Mesenteric fat pad (tissue), 1 donor: ENCODE measurements at regions not wholly inside any gene's neighbourhood (a gene's known extent, or its start where the extent isn't known, plus 50 kb on each side); places are given as distances from the start of the nearest gene placed in this dataset.

Experiments used
- DNase-seq: peaks from one replicate; pipeline ENCODE4 v3.0.0-alpha.2; 2020; ENCODE audit warnings: low spot score
- donor health status: DM: yes; HTN: yes; CAD: no.

DNA sequence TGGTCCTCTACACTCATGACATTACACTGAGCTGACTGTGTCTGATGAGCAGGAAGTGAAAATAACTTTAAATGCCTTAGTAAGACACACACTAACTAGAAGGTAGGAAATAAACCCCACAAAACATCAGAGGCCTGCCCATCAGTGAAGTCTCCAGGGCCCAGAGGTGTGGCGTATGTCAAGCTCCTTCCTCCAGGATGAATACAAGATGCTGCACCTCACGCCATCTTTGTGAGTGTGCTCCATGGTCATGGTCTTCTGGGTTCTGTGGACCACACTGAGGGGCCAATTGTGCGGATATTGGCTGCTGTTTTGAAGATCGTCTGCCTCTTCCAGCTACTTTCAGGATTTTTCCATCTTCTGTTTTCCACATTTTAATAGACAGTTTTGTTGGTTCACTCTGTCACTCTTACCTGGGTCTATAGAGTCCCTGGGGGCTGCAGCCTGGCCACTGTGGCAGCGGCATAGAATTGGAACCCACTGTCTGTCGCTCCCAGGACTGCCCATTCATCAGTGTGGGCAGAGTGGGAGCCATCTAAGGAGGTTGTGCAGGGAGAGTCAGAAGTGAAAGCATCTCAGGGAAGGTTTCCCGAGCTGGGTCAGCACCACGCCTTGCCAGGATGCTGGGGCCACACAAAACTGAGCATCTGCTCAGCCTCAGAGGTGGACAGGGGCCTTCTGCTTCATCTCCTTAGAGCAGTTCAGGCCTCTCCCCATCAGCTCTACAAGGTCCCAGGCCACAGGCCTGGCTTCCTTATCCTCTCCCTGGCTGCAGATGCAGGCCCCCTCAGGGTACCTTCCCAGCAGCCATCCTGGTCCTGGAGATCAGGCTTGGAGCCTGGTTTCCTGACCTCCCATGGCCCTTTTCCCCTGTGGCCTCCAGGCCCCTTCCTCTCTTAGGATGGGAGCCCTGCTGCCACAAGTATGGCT lies 57.5 kb upstream of the C14orf180 start:
- DNase-seq = peak; percentile 68

DNA sequence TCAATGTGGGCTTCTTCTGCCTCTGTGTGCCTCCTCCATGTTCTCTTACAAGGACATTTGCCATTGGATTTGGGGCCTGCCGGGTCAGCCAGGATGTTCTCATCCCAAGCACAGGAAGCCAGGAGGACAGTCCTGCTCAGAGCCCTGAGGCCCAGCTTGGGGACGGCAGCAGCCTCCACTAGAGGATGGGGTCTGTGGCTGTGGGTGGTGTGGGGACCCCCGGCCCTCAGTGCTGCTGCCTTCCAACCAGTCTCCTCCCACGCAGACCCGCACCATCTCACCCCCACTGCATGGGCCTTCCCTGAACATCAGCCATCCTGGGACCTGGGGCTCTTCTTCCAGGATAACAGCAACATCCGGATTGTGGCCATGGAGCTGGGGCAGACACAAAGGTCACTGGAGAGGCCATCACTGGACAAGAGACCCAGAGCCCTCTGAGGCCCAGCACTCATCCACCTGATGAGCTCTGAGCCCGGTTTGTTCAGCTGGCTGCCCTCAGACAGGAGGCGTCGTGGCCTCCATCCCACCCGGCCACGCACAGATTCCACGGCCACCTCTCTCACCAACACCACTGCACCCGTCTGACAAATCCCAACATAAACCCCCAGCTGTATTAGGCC lies 56.5 kb upstream of the C14orf180 start:
- DNase-seq = peak; percentile 74

DNA sequence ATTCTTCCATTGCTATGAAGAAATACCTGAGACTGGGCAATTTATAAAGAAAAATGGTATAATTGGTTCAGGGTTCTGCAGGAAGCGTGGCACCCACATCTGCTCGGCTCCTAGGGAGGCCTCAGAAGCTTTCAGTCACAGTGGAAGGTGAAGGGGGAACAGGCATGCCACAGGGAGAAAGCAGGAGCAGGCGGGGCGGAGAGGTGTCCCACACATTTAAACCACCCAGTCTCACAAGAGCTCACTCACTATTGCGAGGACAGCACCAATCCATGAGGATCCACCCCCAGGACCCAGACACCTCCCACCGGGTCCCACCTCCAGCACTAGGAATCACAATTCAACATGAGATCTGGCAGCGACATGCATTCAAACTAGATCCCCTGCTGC lies 56.0 kb upstream of the C14orf180 start:
- DNase-seq = no peak

DNA sequence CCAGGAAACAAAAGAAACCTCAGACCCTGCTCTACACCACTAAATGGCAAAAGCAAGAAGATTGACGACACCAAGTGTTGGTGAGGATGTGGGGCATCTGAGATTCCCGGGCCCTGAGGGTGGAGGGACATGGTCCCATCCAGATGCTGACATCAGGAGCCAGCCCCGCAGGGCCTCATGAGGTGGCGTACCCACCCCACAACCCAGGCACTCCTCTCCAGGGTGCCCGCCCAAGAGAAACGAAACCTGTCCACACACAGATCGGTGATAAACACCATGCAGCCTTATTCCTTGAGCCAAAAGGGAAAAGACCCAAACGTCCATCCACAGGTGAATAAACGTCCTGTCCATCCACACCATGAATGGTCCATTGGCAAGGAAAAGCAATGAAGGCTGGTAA lies 54.8 kb upstream of the C14orf180 start:
- peak; percentile 57 for DNase-seq

DNA sequence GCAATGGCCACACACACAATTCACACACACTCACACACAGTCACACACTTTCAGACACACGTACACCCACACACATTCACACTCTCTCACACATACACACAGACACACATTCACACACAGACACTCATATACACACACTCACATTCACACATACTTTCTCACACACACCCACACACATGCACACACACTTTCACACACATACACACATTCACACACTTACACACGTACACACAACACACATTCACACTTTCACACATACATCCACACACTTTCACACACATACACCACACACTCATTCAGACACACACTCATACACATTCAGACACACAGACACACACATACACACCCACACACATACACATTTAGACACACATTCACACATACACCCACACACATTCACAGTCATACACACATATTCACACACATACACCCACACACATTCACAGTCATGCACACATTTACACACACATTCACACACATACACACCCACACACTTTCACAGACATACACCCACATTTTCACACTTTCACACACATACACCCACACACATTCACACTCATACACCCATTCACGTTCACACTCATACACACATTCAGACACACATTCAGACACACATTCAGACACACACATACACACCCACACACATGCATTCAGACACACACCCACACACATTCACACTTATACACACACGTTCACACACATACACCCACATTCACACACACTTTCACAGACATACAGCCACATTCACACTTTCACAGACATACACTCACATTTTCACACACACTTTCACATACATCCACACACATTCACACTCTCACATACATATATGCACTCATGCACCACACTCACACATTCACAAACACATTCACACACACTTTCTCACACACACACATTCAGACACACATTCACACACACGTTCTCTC lies 52.6 kb upstream of the C14orf180 start:
- DNase-seq = peak; percentile 6

DNA sequence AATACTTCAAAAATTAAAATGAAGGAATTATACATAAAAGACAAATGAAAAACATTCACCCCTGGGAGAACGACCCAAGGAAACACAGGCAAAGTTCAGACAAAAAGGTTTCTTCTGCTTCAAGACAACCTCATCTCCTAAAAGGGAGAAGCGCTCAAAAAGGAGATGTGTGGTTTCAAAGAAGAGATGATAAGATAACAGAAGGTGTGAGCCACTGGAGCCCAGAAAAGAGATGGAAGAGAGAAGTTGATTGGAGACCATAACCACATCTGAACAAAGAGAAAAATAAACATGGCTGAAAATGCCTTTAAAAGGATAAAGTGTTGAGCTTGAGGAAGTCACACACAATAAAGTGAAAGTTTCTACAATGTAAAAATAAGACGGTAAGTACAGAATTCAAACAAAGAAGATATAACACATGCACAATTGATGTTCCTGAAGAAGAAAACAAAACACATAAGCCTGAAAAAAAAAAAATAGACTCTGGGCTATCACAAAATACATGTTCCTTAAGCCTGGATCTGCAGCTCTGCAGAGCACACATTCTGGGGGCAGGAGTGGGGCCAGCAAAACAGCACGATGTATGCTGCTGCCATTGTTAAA lies 51.6 kb upstream of the C14orf180 start:
- DNase-seq = no peak

DNA sequence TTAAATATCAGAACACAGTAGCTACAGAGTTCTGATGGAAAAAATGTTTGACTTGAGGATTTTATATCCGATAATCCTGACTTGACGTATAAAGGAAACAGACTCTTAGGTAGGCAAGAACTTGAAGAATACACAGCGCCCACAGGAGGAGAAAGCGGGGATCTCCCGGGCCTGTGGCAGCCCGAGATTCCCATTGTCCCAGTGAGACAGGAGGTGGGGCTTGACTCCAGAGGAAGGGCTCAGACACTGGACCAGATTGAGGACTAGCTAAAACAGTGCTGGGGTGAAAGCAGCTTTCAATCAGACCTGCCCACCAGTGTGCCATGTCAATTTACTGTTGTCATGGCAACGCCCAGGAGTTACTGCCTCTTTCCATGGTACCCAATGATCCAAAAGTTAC lies 51.1 kb upstream of the C14orf180 start:
- peak; percentile 22 for DNase-seq
